ENCODE measurements at regions not wholly inside any gene's neighbourhood (a gene's known extent, or its start where the extent isn't known, plus 50 kb on each side); places are given as distances from the start of the nearest gene placed in this dataset.
"Not testable (repeated sequence)": the region's sequence is repeated elsewhere in the genome, so short reads cannot be mapped to it uniquely, and the experiment has no call there.

- H3K27ac ChIP-seq: no peak overlapping the region
- no peak for TF ChIP-seq ZFX (IDR thresholded peaks at IDR 0.05; ENCODE audit: borderline replicate concordance)
- no peak for TF ChIP-seq CTCF (IDR thresholded peaks at IDR 0.05)
These were observed 57.6 kb downstream of the CCDC59 start for GRCh38 chr12:82300611-82301010.

GRCh38 chr12:82299319-82300025 is 58.7 kb downstream of the CCDC59 start:
- no peak overlapping the region for H3K27ac ChIP-seq
- TF ChIP-seq CTCF (IDR thresholded peaks at IDR 0.05): no peak
- no peak for TF ChIP-seq ZFX (IDR thresholded peaks at IDR 0.05; ENCODE audit: borderline replicate concordance)

- TF ChIP-seq ZFX (IDR thresholded peaks at IDR 0.05; ENCODE audit: borderline replicate concordance) (no peak), CTCF (IDR thresholded peaks at IDR 0.05) (no peak)
- H3K27ac ChIP-seq: no peak overlapping the region
These were observed 67.8 kb downstream of the CCDC59 start for GRCh38 chr12:82290415-82290814.

- not testable (repeated sequence) for H3K27ac ChIP-seq
These were observed 76.9 kb downstream of the CCDC59 start for GRCh38 chr12:82281335-82281734.

GRCh38 chr12:82279536-82280058 is 78.6 kb downstream of the CCDC59 start:
- no peak overlapping the region for H3K27ac ChIP-seq
- TF ChIP-seq ZFX (IDR thresholded peaks at IDR 0.05; ENCODE audit: borderline replicate concordance) (no peak), CTCF (IDR thresholded peaks at IDR 0.05) (no peak)

GRCh38 chr12:82277582-82277981 is 80.6 kb downstream of the CCDC59 start:
- no peak overlapping the region for H3K27ac ChIP-seq
- TF ChIP-seq CTCF (IDR thresholded peaks at IDR 0.05) (no peak), ZFX (IDR thresholded peaks at IDR 0.05; ENCODE audit: borderline replicate concordance) (no peak)

- TF ChIP-seq CTCF (IDR thresholded peaks at IDR 0.05) (no peak), ZFX (IDR thresholded peaks at IDR 0.05; ENCODE audit: borderline replicate concordance) (no peak)
- H3K27ac ChIP-seq: no peak overlapping the region
These were observed 115.5 kb downstream of the CCDC59 start for GRCh38 chr12:82242729-82243128.

- no peak for TF ChIP-seq ZFX (IDR thresholded peaks at IDR 0.05; ENCODE audit: borderline replicate concordance)
- no peak for TF ChIP-seq CTCF (IDR thresholded peaks at IDR 0.05)
- H3K27ac ChIP-seq: no peak overlapping the region
These were observed 132.3 kb downstream of the CCDC59 start for GRCh38 chr12:82225871-82226270.

Data from 22Rv1 (cell line).